Effector CD4-positive, alpha-beta T cell (primary cell): ENCODE measurements at regions not wholly inside any gene's neighbourhood (a gene's known extent, or its start where the extent isn't known, plus 50 kb on each side); places are given as distances from the start of the nearest gene placed in this dataset.

Source experiments
- DNase-seq: peaks from one replicate; pipeline ENCODE4 v3.0.0-alpha.2; 2020

DNA sequence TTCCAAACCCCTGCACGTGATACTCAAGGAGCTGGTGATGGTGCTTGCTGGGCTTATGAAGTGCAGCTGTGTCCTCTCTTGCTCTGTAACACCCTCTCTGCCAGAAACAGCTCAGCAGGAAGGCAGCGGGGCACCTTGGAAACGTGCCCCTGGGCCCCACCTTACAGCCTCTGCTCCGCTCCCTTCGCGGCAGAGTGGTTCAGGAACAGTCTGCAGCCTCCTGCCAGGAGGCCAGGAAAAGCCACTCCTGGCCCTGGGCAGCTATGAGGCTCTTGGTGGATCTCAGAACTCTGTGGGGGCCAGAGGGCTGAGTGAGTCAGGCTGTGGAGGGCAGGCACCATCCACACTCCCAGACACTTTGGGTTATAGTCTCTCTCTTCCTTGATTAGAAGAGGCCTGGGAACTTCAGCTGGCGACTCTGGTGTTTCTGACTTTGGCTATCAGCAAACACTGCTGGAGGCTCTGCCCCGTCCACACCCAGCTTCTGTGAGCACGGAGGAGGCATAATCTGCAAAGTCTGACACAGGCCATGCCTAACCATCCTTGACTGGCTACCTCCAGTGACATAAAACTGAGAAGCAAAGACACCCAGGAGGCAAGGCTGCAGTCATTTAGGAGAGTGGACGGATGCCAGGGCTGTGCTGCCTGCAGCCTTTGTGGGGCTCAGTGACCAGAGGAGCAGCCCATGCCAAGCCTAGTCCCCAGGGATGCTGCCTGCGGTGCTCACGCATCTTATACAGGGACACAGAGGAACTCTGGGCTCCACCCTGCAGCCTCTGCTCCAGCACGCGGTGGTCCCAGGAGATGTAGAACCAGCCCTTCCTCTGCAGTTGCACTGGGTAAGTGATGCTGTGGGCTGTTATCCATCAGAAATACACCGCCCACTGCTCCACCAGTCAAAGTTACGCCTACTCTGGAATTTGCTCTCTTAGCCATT lies 65.3 kb downstream of the METRNL start:
- DNase-seq, result no peak

DNA sequence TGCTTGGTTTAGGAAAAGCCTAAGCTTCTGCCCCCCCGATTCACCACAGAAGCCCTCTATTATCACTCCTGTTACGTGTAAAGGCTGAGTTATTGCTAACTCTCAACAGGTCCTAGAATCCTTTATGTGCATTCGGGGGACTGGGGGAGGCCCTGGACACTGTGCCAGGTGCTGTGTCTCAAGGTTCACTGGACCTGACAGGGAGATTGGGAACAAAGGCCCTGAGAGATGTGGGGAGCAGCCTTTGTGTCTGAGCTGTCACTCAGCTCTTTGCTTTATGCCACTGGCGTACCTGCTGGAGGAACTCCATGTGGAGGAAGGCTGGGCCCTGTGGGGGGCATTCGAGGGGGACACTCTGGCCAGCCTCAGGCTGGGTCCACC lies 65.9 kb downstream of the METRNL start:
- DNase-seq, result no peak

DNA sequence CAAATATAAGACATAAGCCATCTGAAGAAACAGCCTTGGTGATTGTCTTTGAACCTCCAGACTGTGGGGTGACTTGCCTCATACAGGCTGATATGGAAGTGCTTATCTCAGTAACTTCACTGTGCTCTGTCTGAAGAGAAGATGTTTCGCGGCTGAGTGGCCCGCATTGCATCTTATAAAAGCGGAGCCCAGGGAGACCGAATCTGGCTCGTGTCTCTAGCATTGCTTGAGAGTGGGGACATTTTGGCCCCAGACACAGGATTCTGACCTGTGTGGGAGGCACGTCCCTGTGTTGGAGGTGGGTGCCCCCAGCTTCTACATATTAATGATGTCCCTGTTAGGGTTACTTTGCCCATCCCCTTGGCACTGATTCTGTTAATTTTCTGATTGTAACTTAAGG lies 66.4 kb downstream of the METRNL start:
- no peak for DNase-seq

DNA sequence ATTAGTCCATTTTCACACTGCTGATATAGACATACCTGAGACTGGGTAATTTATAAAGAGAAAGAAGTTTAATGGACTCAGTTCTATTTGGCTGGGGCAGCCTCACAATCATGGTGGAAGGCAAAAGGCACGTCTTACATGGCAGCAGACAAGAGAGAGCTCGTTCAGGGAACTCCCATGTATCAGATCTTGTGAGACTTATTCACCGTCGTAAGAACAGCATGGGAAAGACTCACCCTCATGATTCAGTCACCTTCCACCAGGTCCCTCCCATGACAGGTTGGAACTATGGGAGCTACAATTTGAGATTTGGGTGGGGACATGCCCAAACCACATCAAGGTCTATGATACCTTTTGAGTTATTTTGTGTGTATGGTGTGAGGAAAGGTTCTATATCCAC lies 66.9 kb downstream of the METRNL start:
- no peak for DNase-seq

DNA sequence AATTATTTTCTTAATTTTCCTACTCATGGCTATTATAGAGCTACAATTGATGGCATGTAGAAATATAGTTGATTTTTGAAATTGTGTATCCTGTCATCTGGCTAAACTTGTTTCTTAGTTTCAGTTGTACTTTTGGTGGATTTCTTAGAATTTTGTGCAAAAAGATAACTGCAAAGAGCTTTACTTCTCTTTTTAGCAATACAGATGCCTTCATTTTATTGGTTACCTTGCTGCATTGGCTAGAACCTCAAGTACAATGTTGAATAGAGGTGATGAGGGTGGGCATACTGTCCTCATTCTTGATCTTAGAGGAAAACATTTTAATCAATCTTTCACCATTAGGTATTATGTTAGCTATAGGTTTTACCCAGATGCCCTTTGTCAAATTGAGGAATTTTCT lies 67.9 kb downstream of the METRNL start:
- no peak for DNase-seq

DNA sequence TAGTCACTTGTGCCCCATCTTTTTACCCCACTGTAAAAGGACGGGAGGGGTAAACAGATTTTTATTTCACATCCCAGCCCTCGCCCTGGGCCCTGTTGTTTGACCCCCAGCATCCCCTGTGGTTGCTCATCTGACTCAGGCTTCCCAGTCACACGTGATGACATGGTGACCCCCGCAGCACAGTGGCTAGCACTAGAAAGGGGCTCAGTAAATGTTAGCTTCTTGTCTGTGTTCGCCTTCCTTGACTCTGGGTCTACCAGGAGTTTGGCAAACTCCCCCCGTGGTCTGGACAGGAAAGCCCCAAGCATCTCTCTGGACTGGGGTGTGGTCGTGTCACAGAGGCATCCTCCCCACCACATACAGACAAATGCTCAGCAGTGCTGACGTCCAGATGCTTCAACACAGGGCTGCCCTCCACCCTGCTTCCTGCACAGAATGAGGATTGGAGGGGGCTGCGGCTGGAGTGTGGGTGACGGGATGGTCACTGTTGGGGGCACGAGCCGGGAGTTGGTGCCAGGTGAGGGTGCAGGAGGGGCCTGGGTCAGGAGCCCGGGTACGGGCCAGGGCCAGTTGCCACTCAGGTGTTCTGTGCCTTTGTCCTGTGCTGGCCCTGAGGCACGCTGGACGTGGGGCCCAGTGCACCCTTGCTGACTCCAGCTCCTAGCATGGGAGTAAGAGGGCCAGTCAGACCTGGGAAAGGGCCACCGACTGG lies 69.1 kb downstream of the METRNL start:
- DNase-seq, result no peak

DNA sequence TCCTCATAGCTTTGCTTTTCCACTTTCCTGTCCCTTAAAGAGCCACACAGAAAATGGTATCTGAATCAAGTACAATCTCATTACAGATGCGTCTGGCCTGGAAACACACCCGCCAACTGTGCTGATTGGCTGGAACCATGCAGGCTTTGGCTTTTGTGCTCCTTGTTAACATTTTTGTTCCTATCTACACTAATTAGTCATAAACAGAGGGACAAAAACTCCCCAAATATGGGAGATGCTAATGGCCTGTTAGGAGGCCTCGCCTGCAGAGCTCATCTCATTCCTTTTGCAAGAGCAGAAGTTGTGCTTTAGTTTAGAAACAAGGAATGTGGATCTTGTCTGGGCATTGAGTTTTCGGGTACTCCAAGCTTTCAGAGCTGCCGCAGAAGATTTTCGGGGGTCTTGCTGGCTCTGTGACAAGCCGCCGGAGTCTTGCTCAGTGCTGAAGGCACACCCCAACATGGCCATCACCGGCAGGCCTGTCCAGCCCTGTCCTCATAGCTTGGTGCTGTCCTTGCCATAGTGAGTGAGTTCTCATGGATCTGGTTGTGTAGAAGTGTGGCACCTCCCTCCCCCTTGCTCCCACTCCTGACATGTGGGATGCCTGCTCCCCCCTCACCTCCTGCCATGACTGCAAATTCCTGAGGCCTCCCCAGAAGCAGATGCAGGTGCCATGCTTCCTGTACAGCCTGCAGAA lies 69.8 kb downstream of the METRNL start:
- no peak for DNase-seq

DNA sequence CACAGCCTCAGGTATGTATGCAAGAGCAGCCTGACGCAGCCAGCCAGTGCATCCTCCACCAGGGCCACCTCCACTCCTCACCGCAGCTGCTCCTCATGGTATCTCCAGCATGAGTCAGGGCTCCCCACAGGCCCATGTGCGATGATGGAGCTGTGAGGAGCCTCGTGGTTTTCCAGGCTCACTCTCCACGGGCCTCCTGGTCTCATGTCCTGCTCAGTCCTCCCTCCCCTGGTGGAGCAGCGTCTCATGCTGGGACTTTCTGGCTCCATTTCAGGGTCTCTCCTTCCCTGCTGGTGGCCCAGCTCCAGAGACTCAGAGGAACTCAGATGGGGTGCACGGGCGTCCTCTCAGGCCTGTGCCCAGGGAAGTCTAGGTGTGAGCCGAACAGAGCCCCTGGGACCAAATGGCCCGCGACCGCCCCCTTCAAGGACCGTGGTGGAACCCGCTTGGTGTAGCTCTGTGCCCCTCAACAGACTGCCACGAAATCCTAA lies 70.4 kb downstream of the METRNL start:
- no peak for DNase-seq

DNA sequence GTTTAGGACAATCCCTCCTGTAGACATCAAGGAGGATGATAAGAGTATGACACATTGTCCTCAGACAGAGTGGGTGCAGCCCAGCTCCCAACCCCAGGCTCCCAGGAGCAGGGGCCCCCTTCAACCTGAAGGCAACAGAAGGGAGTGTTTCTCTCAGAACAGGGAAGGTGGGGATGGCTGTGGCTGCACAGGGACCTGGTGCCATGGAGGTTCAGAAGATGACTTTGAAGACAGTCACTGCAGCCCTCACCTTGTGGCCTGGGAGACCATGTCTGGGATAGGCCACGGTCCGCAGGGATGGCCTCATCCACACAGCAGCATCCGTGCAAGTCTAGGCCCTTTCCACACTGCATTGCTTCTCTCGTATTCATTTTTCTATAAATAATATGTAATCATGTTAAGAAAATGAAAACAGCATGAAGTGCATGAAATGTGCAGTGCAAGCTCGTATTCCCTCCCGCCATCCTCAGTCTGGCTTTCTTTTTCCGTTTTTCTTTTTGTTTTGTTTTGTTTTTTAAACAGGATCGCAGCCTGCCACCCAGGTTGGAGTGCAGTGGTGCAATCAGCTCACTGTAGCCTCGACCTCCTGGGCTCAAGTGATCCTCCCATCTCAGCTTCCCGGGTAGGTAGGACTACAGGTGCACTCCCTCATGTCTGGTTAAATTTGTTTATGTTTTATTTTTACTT lies 71.1 kb downstream of the METRNL start:
- no peak for DNase-seq

DNA sequence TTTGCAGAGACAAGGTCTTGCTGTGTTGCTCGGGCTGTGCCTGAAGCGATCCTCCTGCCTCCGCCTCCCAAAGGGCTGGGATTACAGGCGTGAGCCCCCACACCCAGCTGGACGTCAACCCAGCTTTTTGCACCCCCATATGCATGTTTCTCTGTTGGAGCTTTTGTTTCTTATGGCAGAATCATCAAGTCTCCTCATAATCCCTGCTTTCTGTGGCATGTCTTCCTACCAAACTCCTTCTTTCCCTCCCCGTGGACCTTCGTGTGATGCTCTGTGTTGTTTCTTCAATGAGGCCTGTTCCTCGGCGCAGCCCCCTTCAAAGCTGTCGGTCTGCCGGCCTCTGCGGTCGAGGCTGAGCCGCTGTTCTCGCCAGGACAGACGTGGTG lies 71.6 kb downstream of the METRNL start:
- no peak for DNase-seq

DNA sequence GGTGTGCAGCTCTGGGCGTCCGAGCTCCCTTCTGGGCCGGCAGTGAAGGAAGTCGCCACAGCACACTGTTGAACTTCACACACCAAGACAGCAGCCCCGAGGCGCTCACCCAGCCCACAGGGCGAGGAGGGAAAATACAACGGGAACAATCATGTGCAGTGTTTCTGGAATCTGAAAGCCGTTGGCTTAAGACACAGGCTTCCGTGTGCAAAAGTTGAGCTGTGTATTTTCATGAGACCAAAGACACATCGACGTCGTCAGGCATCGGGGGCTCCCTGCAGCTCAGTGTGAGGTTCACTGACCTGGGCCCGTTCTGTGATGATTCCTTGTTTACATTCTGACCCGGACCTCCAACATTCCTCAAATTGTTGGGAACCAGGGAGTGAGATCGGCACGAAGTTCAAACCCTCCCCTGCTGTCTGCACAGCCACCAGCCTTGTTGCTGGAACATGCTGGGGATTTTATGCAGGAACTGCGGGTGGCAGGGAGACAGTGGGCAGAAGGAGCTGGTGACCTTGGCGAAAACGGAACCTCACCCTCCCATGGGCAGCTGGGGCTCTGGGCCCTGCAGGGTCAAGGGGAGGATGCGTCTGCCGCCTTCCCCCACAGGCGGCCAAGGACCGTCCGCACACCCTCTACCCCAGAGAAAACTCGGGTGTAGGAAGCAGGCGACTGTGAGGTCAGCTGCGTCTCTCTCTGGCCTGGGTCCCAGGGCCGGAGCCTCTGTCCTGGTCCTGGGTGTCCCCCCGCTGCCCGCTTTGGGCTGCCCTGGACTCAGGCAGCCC lies 72.2 kb downstream of the METRNL start:
- no peak for DNase-seq

DNA sequence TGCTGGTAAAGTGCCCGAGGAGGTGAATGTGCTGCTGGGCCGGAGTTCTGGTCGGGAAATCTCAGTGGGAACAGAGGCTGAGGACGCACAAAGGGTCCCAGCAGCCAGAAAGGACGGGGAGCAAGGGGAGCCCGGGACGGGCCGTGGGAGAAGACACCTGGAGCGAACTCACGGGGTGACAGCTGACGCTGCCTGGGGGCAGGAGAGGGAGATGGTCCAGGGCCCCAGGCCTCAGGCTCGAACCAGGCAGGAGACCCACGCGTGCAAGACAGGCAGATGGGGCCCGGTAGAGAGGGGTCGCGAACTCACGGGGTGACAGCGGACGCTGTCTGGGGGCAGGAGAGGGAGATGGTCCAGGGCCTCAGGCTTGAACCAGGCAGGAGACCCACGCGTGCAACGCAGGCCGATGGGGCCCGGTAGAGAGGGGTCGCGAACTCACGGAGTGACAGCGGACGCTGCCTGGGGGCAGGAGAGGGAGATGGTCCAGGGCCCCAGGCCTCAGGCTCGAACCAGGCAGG lies 72.9 kb downstream of the METRNL start:
- DNase-seq, result no peak

DNA sequence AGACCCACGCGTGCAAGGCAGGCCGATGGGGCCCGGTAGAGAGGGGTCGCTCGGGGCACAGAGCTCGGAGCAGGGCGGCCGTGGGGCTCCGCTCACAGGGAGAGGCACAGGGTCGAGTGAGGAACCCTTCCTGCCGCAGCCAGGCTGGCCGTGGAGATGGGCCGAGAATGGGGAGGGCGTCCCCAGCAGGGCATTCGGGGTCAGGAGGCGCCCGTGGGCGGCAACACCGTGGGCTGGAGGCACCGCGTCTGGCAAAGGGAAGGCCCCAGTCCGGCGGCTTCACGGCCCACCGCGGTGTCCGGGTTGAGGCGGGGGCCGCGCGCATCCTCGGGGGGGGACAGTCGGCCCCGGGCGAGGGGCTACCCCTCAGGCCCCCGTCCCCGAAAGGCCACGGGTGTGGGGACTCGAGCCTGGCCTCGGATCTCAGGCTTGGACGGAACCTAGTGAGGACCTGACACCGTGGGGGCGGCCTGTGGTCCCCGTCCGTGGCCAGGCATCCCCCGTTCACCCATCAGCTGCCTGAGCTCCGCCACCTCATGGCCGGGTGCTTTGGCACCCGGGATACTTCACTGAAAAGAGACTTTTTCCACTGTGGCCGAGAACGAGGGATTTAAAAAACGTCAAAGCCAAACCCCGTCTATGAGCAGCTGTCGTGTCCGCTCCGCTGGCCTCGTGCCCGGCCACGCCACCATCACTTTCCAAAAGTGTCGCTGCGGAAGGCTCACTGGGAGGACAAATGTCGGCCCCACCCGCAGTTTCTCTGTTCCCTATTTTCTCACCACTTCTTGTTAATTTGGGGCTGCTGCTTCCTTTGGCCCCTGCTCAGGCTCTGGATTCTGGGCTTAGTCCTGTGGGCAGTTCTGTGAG lies 73.6 kb downstream of the METRNL start:
- DNase-seq, result no peak

DNA sequence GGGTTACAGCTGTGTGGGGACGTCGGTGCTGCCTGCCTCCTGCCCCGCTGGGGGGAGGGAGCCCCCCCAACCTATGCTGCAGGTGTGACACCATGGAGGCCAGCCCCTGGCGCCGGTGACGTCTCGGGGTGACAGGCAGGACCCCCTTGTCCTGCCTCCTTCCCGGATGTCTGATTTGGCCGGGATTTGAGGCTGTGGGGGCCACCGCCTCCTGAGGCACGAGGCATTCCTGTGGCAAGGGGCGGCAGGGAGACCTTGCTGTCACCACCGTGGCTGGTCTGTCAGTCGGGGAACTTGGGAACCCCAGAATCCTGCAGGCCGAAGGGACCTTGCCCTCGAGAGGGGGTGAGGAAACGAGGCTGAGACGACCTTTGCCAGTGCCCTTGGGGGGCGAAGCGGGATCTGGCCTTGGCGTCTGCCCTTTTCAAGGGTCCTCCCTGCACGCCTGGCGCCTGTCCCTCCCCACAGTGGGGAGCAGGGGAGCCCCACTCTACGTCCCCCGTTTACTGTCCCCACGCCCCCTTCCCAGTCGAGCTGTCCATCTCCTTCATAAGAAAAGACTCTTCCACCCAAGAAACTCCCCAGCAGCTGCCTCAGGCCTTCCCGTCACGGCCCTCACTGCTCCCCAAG lies 74.4 kb downstream of the METRNL start:
- no peak for DNase-seq

DNA sequence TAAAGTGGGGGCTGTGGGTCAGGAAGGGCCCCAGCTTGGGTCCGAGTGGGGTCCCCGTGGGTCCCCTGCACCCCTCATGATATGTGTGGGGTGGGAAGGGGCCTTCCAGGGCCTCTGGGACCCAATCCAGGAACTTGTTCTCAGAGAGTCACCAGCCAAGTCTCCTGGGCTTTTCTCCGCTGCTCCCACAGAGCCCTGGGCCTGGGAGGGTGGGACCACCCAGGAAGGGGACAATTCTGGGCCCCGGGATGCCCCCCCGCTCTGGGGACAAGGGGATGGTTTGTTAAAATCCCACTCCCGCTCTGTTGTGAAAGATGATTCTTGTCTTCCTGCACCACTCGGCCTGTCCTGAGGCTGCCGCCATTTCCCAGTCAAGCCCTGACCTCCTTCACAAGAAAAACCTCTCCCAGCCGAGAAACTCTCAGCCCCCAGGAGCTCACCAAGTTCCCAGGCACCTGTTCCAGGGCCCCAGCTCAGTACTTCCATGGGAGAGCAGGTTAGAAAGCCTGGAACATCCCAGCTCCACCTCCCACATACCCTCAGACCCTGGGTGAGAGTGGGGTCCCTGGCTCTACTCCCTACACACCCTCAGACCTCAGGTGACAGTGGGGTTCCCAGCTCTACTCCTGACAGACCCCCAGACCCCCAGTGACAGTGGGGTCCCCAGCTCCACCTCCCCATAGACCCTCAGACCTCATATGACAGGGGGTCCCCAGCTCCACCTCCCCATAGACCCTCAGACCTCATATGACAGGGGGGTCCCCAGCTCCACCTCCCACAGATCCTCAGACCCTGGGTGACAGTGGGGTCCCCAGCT lies 75.1 kb downstream of the METRNL start:
- no peak for DNase-seq

DNA sequence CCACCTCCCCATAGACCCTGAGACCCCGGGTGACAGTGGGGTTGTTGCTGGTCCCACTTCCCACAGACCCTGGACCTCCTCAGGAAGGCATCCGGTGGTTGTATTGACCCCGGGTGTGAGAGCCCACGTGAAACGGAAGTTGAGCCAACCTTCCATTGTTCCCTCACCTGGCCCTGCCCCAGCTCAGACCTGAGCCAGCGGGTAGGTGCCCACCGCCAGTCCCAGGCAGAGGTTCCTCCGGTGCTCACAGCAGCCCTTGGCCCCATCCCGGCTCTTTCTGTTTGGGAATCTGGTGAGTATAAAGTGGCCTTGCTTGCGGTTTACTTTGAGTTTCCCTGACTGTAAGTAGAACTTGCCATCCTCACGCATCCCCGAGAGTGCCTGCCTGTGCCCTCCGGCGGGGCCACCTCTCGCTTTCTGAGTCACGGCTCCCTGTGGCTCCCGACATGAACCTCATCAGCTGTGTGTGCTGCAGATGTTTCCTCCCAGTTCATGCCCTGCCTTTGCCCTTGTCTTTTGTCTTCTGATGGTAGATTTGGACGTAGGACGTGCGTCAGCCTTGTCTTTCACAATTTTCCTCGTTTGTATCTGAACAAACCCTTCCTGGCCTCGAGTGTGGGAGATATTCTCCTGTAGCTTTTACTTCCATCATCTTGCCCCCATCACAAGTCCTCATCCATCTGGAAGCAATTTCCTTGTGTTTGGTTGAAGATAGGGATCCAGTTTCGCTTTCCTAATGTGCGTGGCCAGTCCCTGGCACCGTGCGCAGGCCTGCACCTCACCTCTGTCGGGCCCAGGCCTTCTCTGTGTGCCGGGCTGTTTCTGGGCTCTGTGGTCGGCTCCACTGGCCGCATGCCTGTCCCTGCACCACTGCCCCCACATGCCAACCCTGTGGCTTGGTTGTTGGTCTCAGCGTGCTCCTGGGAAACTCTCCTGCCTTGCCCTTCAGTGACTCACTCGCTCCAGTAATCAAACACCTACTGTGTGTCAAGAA lies 76.0 kb downstream of the METRNL start:
- DNase-seq, result no peak

DNA sequence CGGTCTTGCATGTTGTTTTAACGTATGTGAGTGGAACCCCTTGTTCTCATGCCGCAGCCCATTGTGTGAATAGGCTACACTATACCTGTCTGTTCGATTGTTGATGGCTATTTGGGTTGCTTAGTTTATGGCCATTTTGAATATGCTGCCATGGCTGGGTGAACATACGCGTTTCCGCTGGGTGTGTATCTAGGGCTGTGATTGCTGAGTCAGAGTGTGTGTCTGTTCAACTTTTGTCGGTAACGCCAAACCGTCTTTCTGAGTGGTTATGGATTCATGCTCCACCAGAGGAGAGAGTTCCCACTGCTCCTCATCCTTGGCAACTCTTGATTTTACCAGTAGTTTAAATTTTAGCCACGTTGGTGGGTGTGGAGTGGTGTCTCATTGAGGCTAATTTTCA lies 77.0 kb downstream of the METRNL start:
- DNase-seq, result no peak
